ENCODE measurements at regions not wholly inside any gene's neighbourhood (a gene's known extent, or its start where the extent isn't known, plus 50 kb on each side); places are given as distances from the start of the nearest gene placed in this dataset.

DNA sequence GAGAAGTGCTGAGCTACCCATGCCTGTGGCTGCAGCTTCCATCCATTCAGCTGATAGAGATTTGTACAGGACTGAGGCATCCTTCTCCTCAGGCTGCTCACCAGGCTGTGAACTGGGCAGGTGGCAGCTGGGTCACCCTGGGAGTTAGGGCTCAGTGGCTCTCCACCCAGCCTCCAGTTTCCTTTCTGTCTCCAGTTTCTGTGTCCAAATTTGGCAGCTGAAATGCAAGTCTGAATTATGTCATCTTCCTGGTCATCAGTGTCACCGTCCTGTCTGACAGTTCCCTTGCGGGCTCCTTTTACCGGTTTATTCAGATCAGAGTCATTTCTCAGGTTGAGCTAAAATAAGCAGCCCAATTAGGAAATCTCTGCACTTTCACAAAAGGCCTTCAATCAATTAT lies 93.3 kb downstream of the EDN1 start:
- DNase-seq (ENCODE audit: low read depth) = no peak

DNA sequence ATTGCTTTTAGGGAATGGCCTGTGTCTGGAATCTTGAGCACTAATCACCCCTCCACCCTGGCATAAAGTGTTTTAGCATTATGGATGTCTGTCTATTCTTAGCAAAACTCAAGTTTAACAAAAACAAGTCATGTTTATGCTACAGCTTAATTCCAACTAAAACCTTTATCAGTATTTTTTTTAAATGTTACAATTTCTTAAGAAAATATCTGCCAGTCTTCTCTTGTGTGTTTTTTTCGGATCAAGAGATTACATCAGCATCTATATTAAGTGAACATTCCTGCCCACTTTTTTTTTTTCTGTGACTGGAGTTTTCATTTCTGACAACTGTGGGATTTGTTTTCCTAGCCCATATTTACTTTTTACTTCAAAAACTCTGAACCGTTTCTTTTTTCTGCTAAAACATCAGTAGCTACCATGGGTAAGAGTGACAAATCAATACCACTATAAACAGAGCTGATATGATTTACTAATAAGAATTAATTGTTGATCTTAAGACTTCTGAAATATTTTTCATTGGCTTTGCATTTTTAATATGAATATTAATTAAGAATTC lies 94.3 kb downstream of the EDN1 start:
- DNase-seq (ENCODE audit: low read depth) = no peak

DNA sequence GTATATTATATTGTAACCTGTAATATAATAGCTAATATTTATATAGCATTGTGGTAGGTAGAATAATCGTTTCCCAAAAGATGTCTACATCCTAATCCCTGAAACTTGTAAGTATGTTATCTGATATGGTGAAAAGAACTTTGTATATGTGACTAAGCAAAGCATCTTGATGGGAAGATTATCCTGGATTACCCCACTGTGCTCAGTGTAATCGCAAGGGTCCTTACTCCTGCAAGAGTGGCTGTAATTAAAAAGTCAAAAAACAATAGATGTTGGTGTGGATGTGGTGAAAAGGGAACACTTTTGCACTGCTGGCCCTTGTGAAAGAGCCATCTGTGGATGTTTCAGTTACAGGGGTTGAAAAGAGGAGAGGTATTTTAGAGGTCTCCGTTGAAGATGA lies 95.2 kb downstream of the EDN1 start:
- DNase-seq (ENCODE audit: low read depth) = no peak

DNA sequence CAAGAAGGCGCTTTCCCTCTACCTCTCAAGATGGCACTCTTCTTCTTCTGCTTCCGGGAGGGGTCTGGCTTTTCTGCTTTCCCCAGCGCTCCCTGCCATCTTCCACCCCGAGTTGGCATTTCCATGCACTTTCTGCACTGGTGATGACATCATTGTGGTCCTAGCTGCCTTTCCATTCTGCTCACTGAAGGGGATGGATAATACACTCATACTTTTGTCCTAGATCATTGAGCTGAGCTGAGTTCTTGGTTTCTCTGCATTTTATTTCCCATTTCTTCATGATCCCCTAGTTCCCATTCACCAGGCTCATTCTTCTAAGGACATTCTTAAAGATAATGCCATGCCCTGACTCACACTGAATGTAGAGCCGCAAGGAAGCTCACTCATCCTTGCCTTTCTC lies 96.7 kb downstream of the EDN1 start:
- no peak for DNase-seq (ENCODE audit: low read depth)

DNA sequence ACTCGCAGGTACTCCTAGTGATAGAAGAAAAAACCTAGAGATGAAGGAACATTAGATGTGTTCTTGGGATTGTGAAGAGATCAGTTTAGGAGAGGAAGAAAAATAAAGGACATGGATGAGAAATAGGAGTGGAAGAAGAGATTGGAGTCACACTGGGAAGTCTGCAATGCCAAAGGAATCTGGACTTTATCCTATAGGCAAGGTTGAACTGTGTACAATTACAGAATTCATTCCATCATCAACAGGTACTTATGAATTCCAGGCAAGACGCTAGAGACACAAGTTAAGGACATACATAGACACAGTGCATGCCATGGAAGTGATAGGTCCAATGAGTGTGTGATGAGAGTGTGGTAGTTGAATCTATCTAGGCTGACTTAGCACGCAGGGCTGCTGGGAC lies 101.3 kb downstream of the EDN1 start:
- no peak for DNase-seq (ENCODE audit: low read depth)

DNA sequence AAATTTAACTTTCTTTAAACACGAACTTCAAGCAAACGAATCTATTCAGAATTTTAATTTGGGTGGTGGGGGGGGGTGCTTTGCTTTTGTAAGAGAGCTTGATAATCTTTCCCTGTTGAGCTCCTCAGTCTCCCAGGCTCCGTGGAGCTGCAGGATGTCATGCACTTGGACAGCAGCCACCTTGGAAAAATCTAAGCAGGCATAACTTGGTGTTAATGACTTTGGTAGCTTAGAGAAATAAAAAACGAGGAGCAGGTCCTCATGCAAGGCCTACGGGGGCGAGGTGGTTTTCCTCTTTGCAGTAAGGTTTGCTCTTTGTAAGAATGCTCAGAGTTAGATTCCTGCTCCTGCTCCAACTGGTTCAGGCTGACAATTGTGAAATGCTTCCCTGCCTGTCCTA lies 102.3 kb downstream of the EDN1 start:
- DNase-seq (ENCODE audit: low read depth) = no peak

DNA sequence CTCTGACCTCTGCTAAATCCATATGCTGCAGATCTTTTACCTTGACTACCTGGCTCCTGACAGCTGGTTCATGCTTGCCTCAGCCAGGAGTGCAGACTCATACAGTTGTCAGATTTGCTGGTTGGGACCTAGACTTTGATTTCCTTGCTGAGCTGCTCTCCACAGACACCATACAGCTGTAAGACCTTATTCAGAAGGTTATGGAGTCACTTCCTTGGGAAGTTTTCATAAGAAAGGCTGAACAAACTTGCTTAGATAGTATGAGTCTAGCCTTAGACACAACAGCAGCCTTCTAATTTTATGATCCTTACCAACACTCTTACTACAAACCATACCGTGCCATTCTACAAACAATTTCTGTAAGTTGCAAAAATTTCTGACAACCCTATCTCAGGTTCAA lies 102.9 kb downstream of the EDN1 start:
- DNase-seq (ENCODE audit: low read depth) = no peak

DNA sequence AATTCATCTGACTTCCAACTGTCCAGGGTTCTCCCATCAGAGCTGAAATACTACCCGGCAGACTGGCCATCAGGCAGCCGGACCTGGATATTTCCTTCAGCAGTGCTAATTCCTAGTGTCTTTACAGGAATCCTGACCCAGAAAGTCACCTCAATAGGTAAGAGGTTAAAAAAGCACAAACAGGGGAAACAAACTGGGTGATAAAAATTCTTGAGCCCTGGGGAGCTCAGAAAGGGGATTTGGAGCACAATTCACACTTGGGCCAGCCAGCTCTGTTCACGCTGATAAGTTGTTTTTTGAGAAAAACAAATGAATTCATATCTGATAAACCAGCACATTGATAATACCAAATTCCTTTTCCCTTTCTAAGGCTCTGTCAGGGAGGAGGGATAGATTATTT lies 104.0 kb downstream of the EDN1 start:
- no peak for DNase-seq (ENCODE audit: low read depth)

DNA sequence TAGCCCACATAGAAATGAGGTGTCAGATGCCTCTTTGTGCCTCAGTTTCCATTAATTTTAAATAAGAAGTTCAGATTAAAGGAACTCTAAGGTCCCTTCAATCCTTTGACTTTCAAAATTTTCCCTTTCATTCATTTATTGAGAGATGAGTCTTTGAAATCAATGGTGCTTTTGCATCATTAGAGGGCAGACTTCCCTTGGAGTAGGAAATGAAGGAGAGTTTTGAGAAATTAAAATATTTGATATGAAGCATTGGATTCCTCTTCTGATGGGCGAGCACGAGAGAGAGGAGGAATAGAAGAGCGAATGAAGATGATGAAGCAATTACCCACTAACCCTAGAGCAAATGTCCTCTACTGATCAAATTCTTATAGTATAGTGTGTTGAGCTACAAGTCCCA lies 105.7 kb downstream of the EDN1 start:
- no peak for DNase-seq (ENCODE audit: low read depth)

DNA sequence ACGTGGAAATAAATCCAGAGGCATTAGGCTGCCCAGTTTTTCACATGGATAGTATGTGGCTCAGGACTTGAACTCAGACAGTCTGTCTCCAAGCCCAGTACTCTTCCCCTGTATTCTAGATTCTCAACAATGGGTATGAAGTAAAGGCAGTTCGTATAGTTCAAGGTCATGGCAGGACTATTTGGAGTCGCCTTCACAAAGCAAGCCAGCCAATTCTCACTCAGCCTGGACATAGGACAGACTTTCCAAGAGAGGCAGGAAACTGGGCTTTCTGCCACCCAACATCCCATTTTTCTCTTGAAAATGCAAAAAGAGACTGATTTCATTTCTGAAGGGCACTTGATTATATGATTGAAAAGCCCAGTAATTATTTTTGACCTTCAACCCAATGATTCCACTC lies 111.0 kb downstream of the EDN1 start:
- no peak for DNase-seq (ENCODE audit: low read depth)

DNA sequence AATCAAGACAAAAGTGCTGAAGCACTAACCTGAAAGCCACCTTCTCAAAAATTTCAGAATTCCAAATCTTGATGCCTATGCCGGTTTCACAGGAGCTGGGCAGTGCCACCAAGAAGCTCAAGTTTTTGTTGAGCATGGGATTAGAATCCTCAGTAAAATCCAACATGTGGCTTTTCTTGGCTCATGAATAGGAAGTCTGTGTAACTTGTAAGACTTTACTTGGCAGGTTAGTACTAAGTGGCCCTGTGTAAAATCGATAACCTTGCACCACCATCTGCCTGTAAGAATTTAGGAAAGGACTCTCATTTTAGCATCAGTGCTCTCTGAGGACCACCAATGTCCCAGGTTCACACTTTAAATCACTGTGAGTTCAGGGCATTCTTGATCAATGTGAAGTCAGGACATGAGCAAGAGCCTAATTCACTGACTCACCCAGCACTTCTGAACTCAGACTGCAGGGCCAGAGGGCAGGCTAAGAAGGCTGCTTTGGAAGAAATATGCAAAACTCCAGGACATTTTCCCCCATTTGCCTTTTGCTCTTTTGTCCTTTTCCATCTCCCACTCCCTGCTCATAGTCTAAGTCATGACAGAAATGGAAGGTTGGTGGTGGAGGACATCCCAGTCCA lies 113.2 kb downstream of the EDN1 start:
- no peak for DNase-seq (ENCODE audit: low read depth)

DNA sequence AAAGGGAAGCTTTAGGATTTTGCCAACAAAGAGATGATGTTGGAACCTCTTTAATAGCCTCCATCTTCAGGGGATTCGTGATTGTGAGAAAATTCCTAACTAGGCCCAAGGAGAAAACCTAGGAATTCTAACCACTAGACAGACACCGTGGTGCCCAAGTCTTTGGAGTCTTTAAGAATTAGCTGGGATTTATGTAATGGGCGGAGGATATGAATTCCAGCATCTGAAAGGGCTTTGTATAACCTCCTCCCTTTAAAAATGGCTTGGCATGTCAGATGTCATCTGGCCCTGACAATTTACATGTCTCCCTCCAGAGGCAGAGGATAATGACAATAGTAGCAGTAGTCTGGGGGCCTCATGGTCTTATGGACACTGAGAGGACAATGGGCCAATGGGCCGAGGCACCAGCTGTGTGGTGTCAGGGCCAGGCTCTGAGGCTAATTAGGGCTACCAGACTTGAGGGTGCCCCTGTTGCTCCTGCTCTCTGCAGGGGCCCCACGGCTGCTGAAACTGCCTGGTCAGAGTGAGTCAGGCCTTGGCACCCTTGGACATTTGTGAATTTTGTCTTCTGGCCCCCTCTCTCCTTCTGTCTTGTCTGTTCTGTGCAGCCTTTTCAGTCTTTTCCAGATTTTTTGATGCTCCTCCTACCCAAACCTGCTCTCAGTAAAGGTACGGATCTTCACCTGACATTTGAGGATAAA lies 113.9 kb downstream of the EDN1 start:
- no peak for DNase-seq (ENCODE audit: low read depth)

DNA sequence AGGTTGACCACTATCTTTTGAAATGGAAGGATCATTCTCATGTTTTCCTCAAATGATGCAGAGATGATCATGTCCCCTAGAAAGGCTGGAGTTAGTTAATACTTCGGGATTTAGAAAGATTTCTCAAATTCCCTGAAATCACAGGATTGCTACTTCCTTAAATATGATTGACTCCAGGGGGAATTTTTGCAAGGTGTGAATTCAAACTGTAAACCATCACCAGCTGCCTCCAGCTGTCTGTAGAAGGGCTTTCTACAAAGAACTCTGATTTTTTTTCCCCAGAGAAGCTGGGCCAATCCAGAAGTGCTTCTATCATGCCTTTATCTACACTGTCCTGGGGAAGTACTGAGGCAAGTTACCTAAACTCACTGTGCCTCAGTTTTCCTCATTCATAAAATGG lies 114.5 kb downstream of the EDN1 start:
- no peak for DNase-seq (ENCODE audit: low read depth)

DNA sequence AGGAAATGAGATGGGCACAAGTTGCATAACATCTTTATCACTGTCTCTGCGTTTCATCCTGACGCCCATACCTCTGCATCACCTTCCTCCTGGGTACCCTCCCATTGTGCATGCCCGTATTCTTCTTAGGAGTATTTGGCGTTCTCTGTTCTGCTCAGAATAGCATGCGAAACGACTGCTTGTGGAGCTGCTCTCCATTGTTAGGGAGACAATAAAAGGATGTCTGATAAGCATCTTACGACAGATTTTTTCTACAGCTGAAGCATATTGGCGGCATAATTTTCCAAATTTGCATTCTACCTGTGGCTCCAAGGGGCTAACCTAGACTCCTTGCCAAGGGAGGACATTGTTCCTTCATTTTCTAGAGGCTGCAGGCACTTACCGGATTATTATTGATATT lies 118.6 kb downstream of the EDN1 start:
- DNase-seq (ENCODE audit: low read depth) = no peak

DNA sequence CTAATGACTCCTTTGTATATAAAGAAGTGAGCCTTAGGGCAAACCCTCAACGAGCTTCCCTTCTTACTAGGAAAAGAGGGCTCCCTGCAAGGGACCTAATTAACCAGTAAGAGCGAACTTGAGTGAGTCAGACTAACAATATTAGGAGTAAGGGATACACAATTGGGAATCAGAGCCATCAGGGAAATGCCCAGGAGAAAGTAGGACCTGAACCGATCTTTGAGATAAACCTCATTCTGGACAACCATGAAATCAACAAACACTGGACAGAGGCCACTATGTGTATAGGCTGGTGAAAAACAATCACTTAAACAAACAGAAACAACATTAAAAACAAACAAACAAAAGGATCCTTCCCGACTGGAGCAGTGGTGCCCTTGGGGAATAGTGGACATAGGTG lies 120.8 kb downstream of the EDN1 start:
- no peak for DNase-seq (ENCODE audit: low read depth)

DNA sequence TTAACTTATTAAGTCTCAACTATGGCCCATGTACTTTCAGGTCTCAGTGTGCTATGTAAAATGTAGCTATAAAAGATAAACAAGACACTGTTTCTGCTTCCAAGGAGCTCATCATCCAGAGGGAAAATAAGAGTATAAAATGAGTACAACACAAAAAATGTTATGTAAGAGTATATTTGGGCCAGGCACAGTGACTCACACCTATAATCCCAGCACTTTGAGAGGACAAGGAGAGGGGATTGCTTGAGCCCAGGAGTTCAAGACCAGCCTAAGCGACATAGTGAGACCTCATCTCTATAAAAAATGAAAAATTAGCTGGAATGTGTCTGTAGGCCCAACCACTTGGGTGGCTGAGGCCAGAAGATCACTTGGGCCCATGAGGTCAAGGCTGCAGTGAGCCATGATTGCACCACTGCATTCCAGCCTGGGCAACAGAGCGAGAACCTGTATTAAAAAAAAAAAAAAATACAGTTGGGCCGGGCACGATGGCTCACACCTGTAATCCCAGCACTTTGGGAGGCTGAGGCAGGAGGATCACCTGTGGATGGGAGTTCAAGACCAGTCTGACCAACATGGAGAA lies 124.0 kb downstream of the EDN1 start:
- no peak for DNase-seq (ENCODE audit: low read depth)

DNA sequence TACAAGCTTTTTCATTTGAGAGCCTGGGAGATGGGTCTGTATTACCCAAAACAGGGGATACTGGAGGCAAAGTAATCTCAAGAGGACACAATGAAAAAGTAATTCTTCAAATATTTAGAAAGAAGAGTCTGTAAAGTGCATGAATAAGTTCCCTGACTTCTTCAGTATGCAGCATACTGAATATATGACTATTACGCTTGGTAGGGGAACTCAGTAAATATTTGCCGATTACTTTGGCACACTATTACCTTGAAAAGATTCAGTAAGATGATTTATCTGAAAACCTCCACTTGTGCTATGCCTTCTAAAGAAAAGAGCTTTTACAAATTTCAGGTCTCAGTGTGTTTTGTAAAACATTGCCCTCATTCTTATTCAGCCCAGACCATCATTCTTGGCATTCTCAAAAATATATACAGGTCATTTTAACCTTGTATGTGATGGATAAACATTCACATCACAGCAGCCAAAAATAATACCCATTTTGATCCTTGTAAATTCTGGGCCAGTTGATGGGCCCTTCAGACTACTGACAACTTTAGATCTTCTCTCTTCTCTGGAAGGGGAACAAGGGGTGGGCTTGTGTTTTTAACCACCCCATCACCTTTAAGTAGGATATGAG lies 125.9 kb downstream of the EDN1 start:
- no peak for DNase-seq (ENCODE audit: low read depth)

DNA sequence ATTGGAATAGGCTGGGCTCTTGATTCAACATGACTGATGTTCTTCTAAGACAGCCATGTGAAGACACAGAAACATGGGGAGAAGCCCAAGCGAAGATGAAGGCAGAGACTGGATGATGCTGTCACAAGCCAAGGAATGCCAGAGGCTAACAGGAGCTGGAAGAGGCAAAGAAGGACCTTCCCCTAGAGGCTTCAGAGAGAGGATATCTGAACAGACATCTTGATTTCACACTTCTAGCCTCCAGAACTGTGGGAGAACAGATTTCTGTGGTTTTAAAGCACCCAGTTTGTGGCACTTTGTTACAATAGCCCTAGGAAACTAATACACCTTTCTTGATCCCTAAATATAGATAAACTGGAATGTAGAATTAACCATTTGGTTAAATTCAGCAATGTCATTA lies 127.0 kb downstream of the EDN1 start:
- DNase-seq (ENCODE audit: low read depth) = no peak

DNA sequence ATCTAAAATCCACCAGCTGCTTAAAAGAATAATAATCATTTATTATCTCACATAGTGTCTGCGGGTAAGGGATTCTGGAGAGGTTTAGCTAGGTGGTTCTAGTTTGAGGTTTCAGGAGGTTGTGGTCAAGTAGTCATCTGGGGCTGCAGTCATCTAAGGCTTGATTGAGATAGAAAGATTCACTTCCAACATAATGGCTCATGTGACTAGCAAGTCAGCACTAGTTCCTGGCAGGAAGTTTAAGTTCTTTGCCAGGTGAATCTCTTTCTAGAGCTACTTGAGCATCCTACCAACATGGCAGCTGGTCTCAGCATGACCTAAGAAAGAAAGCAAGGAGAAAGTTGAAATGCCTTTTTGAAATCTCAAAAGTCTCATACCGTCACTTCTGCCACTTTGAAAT lies 128.8 kb downstream of the EDN1 start:
- DNase-seq (ENCODE audit: low read depth) = no peak

DNA sequence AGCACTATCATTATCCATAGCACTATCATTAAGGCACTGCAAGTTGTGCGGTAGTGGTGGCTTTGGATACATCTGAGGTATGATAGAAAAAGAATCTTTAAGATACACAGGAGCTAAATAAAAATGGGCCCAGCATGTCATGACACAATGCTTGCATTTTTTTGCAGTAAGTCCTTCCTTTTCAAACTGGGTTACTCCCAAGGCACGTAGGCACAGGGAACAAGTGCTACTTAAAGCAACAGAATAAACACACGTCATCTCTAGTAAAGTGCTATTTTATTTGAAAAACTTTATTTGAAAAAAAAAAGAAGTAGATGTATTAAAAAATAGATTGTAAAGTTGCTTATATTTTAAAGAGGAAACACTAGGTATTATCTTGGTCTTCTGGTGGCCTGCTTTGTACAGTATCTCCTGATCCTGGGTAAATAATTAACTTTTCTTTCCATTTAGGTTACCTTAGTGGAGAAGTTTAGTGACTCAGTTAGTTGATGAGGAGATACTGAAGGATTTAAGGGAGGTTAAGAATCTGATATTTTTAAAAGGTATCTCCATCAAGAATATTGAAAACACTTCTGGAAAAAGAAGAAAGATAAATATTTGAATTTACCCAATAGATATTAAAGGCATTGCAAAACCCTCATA lies 129.6 kb downstream of the EDN1 start:
- no peak for DNase-seq (ENCODE audit: low read depth)

DNA sequence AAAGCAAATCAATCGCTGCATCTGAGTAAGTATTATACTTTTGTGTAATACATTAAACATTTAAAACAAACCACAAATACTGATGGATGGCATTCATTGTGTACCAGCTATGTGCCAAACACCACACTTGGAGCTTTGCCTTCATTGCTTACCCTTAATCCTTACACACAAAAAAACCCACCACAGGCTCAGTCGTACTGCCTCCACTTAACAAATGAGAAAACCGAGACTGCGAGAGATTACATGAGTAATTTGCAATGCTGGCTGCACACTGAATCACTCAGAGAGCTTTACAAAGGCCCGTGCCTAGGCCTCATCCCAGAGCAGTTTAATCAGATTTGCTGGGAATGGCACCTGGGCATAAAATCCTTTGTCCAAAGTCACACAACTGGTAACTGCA lies 130.5 kb downstream of the EDN1 start:
- DNase-seq (ENCODE audit: low read depth) = no peak

DNA sequence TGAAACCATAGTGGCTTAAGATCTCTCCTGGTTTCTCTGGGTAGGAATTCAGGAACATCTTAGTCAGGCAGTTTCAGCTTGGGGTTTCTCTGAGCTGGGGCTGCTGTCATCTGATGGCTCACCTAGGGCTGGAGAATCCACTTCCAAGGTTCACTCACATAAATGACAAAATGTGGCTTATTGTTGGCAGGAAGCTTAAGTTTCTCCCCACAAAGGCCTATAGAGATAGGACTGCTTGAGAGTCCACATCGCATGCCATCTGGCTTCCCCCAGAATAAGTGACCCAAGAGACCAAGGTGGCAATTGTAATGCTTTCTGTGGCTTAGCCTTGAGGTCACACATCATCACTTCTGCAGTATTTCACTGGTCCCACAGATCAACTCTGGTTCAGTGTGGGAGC lies 131.4 kb downstream of the EDN1 start:
- no peak for DNase-seq (ENCODE audit: low read depth)

DNA sequence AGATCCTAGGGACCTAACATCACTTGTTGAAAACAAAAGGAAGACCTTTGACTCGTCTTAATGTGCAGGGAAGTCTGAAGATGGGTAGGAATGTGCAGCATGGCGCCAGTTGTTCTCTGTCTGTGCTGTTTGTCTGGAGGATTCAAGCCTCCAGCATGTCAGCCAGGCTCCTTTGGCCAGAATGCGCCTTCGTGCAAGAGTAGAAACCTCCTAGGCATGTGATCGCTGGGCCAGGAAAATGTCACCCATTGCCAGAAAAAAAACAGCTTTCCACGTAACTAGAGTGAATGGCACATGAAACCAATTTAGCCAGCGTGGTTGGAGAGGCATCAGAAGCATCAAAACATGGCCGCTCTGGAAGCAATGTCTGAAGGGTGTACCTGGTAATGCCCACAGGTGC lies 132.7 kb downstream of the EDN1 start:
- DNase-seq (ENCODE audit: low read depth) = no peak

Data from activated T-cell treated with anti-CD3 and anti-CD28 coated beads for 24 hours (primary cell).